ENCODE measurements at regions not wholly inside any gene's neighbourhood (a gene's known extent, or its start where the extent isn't known, plus 50 kb on each side); places are given as distances from the start of the nearest gene placed in this dataset.

DNA sequence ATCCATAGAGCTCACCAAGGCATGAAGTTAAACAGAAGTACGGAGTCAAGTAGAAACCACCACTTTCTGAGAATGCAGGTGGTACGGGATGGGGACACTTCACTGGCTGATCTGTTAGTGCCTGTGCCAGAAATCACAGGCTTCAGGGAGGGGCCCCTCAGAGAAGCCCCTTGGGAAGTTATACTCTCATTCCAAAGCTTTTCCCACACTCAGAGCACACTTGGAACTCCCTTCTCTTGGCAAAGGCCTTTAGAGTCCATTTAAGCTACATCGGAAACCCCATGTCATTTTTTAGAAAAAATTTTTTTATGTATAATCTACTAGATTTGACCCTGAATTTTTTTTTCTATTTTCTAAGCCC lies 80.7 kb upstream of the WASF3 start:
- DNase-seq, result no peak
- H3K27me3 ChIP-seq, result no peaks in the 10 kb centered on the region
- intact Hi-C loops (cut with DNase I), result loop anchor here in 2 of 10 donors (1.0 to 5.0 kb wide), 4 partner anchors 16 to 289 kb away; no protein-coding TSS in a partner anchor
- no peaks in the 10 kb centered on the region for H3K9me3 ChIP-seq
- peaks cover 0 to 28% (median 11%) of the 10 kb centered on the region in 9 donors for H3K4me1 ChIP-seq
- ATAC-seq, result peak; percentile 56 to 71 (median 63)
- H3K4me3 ChIP-seq, result peak overlapping the region in 6 of 10 donors; percentile 27 to 49 (median 38)
- WGBS, 2 donors, result 28 to 35% methylated on average over 3 of the region's 3 CpGs
- peak overlapping the region in 9 of 10 donors; percentile 59 to 93 (median 68) for H3K27ac ChIP-seq
- no peaks in the 10 kb centered on the region for H3K36me3 ChIP-seq
- TF ChIP-seq, protein P1, sequence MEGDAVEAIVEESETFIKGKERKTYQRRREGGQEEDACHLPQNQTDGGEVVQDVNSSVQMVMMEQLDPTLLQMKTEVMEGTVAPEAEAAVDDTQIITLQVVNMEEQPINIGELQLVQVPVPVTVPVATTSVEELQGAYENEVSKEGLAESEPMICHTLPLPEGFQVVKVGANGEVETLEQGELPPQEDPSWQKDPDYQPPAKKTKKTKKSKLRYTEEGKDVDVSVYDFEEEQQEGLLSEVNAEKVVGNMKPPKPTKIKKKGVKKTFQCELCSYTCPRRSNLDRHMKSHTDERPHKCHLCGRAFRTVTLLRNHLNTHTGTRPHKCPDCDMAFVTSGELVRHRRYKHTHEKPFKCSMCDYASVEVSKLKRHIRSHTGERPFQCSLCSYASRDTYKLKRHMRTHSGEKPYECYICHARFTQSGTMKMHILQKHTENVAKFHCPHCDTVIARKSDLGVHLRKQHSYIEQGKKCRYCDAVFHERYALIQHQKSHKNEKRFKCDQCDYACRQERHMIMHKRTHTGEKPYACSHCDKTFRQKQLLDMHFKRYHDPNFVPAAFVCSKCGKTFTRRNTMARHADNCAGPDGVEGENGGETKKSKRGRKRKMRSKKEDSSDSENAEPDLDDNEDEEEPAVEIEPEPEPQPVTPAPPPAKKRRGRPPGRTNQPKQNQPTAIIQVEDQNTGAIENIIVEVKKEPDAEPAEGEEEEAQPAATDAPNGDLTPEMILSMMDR (IDR thresholded peaks at IDR 0.05), result no peak

GRCh38 chr13:26477681-26478080 lies 79.8 kb upstream of the WASF3 start:
- DNase-seq (no peak), ATAC-seq (no peak)
- no peaks in the 10 kb centered on the region for H3K36me3 ChIP-seq
- H3K27ac ChIP-seq, result peak overlapping the region in 6 of 10 donors; percentile 33 to 93 (median 74)
- TF ChIP-seq, protein P1 (IDR thresholded peaks at IDR 0.05), result no peak
- no peaks in the 10 kb centered on the region for H3K9me3 ChIP-seq
- H3K27me3 ChIP-seq, result no peaks in the 10 kb centered on the region
- intact Hi-C loops (cut with DNase I), result loop anchor here in 2 of 10 donors (5.0 kb wide), 3 partner anchors 220 to 290 kb away; no protein-coding TSS in a partner anchor
- WGBS, 2 donors, result 91 to 94% methylated on average over 6 of the region's 6 CpGs
- peaks cover 0 to 31% (median 11%) of the 10 kb centered on the region in 9 donors for H3K4me1 ChIP-seq
- H3K4me3 ChIP-seq, result no peak overlapping the region

DNA sequence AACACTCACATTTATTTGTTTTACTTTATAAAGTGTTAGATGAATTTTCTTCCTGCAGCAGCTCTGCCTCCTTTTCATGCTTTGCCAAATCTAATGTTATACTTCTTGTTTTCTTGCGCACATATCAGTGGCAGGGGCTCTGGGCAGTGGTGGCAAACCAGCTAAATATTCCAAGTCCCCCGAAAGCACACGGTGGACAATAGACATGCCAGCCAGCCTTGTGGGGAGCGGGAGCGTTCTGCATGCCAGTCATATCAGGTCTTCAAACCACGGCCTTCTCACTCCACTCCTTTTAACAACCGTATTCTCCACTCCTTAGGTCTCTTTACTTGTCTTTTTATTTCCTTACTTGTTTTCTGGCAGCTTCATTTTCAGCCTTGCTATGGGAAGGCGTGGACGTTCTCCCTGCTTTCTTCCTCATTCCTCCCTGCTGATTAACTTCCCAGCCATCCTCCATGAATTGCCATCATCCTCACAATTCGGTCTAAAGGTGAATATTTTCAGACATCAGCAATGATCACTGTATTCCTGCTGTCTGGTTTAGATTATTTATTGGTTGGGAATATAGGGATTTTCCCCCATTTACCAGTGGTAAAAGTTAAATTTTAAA lies 77.1 kb upstream of the WASF3 start:
- H3K27ac ChIP-seq, result no peak overlapping the region

GRCh38 chr13:26482451-26483197 lies 74.9 kb upstream of the WASF3 start:
- intact Hi-C loops (cut with DNase I), result loop anchor here (1.0 to 10.0 kb wide), 10 partner anchors 212 to 445 kb away; partner anchors contain the start of gene CDK8 (in 1 of the 10)
- ATAC-seq, result peak in 3 of 8 donors; percentile 39 to 50 (median 46)
- peak in 1 of 2 donors; percentile 62 for DNase-seq
- Histone ChIP-seq H3K27me3 (no peaks in the 10 kb centered on the region), H3K27ac (peak overlapping the region in 1 of 10 donors; percentile 27), H3K4me3 (no peak overlapping the region), H3K36me3 (no peaks in the 10 kb centered on the region), H3K4me1 (peaks cover 0 to 14% (median 3%) of the 10 kb centered on the region in 9 donors), H3K9me3 (no peaks in the 10 kb centered on the region)
- WGBS, 2 donors, result 28 to 31% methylated on average over 3 of the region's 3 CpGs
- TF ChIP-seq, protein P1 (IDR thresholded peaks at IDR 0.05), result peak; percentile 75 to 92 (median 87)

More for the DNA sequence above, 77.1 kb upstream of the WASF3 start:
- H3K4me1 ChIP-seq, result peaks cover 0 to 27% (median 9%) of the 10 kb centered on the region in 9 donors
- H3K36me3 ChIP-seq, result no peaks in the 10 kb centered on the region
- intact Hi-C loops (cut with DNase I), result loop anchor here in 6 of 10 donors (5.0 to 10.0 kb wide), 6 partner anchors 214 to 447 kb away; partner anchors contain the start of gene CDK8 (in 1 of the 6)
- H3K4me3 ChIP-seq, result no peak overlapping the region
- ATAC-seq, result no peak
- TF ChIP-seq, protein P1 (IDR thresholded peaks at IDR 0.05), result no peak
- no peak for DNase-seq
- 58 to 69% methylated on average over 10 of the region's 10 CpGs for WGBS, 2 donors
- no peaks in the 10 kb centered on the region for H3K9me3 ChIP-seq
- H3K27me3 ChIP-seq, result no peaks in the 10 kb centered on the region
